Duodenal mucosa (tissue), 2 donors: ENCODE measurements at regions not wholly inside any gene's neighbourhood (a gene's known extent, or its start where the extent isn't known, plus 50 kb on each side); places are given as distances from the start of the nearest gene placed in this dataset.

ENCODE experiments used
- H3K27ac ChIP-seq: one replicate; pipeline ENCODE4 v1.7.0; 2013; ENCODE audit warnings: low read depth, low read length
- H3K27me3 ChIP-seq, 2 donors: one replicate each; pipeline ENCODE4 v1.7.0; 2013; ENCODE audit warnings: low read length in 2 of 2, control low read depth in 1 of 2; ENCODE audit not compliant: insufficient read depth in 2 of 2, control insufficient read depth in 1 of 2
- H3K36me3 ChIP-seq, 2 donors: one replicate each; pipeline ENCODE4 v1.7.0; 2013; ENCODE audit warnings: low read length in 2 of 2, control low read depth in 1 of 2; ENCODE audit not compliant: insufficient read depth in 2 of 2, control insufficient read depth in 1 of 2
- H3K4me1 ChIP-seq, 2 donors: one replicate each; pipeline ENCODE4 v1.7.0; 2013; ENCODE audit warnings: low read length in 2 of 2, control low read depth in 1 of 2; ENCODE audit not compliant: insufficient read depth in 2 of 2, control insufficient read depth in 1 of 2
- H3K4me3 ChIP-seq, 2 donors: one replicate each; pipeline ENCODE4 v1.7.0; 2013; ENCODE audit warnings: low read length in 2 of 2, low read depth in 1 of 2
- H3K9ac ChIP-seq, 2 donors: one replicate each; pipeline ENCODE4 v1.7.0; 2013; ENCODE audit warnings: low read length in 2 of 2, low read depth in 1 of 2
- H3K9me3 ChIP-seq, 2 donors: one replicate each; pipeline ENCODE4 v1.7.0; 2013; ENCODE audit warnings: low read length in 2 of 2, control low read depth in 1 of 2; ENCODE audit not compliant: control insufficient read depth in 1 of 2

DNA sequence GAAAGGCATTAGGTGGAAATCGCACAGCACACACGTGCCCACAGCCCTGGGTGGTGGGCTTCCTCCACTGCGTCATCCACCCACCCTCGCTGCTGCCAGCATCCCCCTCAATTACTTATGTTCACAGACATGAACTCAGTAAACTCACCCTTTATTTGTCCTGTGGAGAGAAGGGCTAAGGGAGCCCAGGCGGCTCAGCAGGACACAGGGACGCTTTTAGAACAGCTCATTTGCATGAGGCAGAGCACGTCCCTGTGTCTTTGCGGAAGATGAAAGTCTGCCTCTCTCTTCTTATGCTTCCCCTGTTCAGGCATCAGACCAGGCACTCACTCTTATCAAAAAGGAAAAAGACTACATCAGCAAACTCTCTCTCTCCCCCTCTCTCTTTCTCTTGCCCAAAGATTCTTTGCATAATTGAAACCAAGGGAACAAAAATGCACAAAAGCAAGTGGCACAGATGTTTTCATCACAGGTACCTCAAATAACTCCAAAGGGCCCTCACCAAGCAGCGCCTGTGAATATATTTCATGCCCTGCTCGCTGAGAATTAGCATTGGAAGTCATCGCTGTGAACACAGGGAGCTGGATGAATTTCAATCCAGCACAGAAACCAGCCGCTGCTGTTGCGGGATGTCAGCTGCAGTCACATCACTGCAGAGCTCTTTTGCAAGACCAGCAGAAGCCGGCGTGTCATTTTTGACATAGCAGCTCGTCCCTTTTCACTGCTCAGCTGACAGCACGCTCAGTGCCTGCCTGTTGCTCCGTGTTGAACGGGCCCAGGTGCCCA, 376.3 kb upstream of the MYT1L start:
- Histone ChIP-seq H3K27me3 (no peaks in the 10 kb centered on the region), H3K27ac (no peak overlapping the region), H3K4me1 (no peaks in the 10 kb centered on the region), H3K4me3 (no peak overlapping the region), H3K36me3 (no peaks in the 10 kb centered on the region), H3K9ac (no peak overlapping the region), H3K9me3 (no peaks in the 10 kb centered on the region)

DNA sequence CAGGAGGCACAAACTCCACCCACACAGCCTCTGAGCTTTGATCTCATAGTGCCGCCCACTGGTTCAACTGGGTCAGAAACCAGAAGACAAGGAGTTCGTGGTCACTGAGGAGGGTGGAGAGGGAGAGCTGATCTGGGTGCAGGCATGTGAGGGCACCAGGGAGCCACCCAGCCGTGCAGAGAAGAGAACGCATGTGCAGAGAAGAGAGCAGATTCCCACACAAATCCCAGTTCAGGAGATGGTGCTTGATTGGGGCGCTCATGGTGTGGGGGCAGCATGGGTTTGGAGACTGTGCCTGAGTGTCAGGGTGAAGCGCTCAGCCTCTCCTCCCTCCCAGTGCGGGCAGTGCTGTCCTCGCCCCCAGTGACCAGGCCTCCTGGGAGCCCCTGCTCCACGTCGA, 375.2 kb upstream of the MYT1L start:
- no peaks in the 10 kb centered on the region for H3K27me3 ChIP-seq
- H3K9ac ChIP-seq = no peak overlapping the region
- no peaks in the 10 kb centered on the region for H3K4me1 ChIP-seq
- H3K27ac ChIP-seq = no peak overlapping the region
- no peak overlapping the region for H3K4me3 ChIP-seq
- no peaks in the 10 kb centered on the region for H3K36me3 ChIP-seq
- no peaks in the 10 kb centered on the region for H3K9me3 ChIP-seq

DNA sequence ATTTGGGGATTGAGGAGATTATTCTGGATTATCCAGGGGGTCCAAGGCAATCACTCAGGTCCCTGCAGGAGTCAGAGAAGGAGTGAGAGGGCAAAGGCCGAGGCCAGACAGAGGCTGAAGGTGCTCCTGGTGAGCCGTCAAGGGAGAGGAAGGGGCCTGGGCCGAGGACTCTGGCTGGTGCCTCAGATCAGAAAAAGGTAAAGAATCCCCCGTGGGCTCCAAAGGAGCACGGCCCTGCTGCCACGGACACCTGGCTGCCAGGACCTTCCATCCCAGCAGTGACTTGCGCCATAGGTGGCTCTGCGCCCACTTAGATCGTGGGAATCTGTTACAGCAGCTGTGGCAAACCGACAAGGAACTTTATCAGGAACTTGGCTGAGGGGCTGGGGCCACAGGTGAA, 374.8 kb upstream of the MYT1L start:
- Histone ChIP-seq H3K4me3 (no peak overlapping the region), H3K9me3 (no peaks in the 10 kb centered on the region), H3K27ac (no peak overlapping the region), H3K4me1 (no peaks in the 10 kb centered on the region), H3K9ac (no peak overlapping the region), H3K36me3 (no peaks in the 10 kb centered on the region), H3K27me3 (no peaks in the 10 kb centered on the region)

DNA sequence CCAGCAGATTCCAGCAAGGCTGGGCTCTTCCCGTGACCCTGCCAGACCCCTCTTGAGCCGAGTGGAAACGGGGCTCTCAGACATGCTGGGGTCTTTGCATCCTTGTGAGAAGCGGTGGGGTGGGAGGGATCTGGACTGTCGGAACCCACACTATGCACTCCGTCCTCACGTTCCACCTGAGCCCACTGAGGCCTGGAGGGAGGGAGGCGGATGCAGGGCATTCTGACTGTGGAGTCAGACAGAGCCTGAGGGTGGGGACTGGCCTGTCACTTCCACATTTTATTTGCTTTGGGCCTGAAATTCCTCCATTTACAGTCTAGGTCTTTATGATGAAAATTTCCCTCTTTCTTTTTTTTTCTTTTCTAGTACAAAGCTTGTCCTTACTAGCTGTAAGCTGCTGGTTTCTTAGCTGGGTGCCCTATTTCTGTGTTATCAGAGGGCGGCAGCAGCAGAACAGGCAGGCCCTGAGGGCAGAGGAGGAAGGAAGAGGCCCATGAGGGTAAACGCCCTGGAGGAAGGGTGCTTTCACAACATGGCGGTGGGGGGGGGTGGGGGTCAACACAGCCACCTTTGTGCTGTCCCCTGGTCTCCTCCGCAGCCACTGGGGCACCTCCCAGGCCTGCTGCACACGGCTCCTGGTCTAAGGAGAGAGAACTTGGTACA, 373.5 kb upstream of the MYT1L start:
- Histone ChIP-seq H3K36me3 (no peaks in the 10 kb centered on the region), H3K4me3 (no peak overlapping the region), H3K4me1 (no peaks in the 10 kb centered on the region), H3K27me3 (no peaks in the 10 kb centered on the region), H3K9me3 (no peaks in the 10 kb centered on the region), H3K27ac (no peak overlapping the region), H3K9ac (no peak overlapping the region)

DNA sequence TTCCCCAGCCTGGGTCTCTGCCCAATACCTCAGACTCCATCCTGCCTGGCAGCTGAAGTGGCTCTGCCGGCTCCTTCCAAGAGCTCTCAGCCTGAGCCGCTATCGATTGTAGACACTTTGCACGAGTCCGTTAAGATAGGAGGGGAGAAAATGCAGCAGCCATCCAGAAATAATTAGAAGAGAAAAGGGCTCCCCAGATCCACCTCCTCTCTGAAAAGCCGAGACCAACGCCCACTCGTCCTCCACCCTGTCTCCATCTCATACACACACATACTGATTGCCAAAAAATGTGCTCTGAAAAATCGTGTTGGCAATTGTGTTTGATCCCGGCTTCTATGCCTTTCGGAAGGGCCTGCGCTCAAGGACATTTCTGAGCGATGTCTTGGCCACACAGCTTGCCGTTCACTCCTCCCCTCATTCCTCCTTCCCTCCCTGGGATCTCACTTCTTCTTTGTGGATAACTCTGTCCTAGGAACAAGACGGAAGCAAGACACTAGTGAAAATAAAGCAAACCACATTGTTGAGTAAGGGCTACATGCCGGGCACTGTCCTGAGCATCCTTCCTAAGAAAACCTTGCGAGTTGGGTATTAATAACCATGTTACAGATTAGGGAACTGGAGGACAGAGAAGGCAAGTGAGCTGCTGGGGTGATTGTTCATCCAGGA, 372.8 kb upstream of the MYT1L start:
- Histone ChIP-seq H3K4me3 (no peak overlapping the region), H3K36me3 (no peaks in the 10 kb centered on the region), H3K27me3 (no peaks in the 10 kb centered on the region), H3K9me3 (no peaks in the 10 kb centered on the region), H3K27ac (no peak overlapping the region), H3K9ac (no peak overlapping the region), H3K4me1 (no peaks in the 10 kb centered on the region)

DNA sequence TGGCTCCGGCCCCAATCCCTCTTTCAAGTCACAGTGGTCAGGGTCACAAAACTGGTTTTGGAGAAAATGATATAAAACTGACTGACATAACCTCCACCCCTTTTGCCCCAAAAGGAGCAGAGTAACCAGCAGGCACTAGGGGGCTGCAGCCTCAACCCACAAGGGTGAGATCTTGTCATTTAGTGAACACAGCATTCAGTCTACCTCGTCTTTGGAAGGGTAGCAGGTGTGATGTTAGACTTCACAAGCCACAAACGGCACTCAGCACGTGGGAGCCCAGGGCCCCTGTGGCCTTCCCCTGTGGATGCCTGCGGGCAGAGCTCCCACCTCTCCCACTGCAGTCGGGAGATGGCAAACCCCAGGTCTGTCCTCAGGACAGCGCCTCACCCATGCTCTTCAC, 372.1 kb upstream of the MYT1L start:
- no peak overlapping the region for H3K4me3 ChIP-seq
- H3K36me3 ChIP-seq = no peaks in the 10 kb centered on the region
- H3K4me1 ChIP-seq = no peaks in the 10 kb centered on the region
- H3K9ac ChIP-seq = no peak overlapping the region
- no peak overlapping the region for H3K27ac ChIP-seq
- H3K27me3 ChIP-seq = no peaks in the 10 kb centered on the region
- no peaks in the 10 kb centered on the region for H3K9me3 ChIP-seq

DNA sequence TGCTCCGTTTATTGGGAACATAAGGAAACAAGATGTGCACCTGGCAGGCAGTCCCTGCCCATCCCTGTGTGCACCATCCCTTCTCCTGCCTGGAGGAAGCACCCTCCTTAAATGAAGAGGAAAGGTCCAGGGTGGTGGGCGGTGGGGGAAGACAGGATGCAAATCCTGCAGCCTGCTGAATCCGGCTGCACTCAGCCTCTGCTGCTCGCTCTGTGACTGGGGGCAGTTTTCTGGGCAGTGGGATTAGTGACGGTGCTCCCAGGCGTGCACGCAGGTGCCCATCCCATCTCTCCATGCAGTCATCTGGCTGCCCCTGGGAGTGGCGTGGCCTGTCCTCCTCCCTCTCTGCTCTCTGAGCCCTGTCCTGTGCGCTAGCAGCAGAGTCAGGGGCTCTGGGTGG, 371.3 kb upstream of the MYT1L start:
- no peak overlapping the region for H3K4me3 ChIP-seq
- no peaks in the 10 kb centered on the region for H3K36me3 ChIP-seq
- no peaks in the 10 kb centered on the region for H3K4me1 ChIP-seq
- H3K9ac ChIP-seq = no peak overlapping the region
- H3K27ac ChIP-seq = no peak overlapping the region
- no peaks in the 10 kb centered on the region for H3K9me3 ChIP-seq
- H3K27me3 ChIP-seq = no peaks in the 10 kb centered on the region

DNA sequence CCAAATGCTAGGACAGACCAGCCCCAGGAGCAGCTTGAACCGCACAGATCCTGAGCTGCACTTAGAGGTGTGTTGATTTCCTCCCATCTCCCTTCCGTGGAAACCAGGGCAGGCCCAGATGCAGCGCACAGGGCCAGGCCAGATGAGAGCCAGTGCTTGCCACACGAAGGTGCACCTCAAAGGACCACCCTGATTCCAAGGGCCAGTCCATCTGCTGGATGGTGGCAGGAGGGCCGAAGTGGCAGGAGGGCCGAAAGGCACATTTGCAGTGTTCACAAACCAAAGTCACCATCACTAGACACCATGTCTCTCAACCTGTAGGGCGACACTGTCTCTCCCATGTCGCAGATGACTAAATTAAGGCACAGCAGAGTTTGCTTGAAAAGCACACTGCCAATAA, 370.7 kb upstream of the MYT1L start:
- Histone ChIP-seq H3K27ac (no peak overlapping the region), H3K9ac (no peak overlapping the region), H3K9me3 (no peaks in the 10 kb centered on the region), H3K27me3 (no peaks in the 10 kb centered on the region), H3K4me1 (no peaks in the 10 kb centered on the region), H3K36me3 (no peaks in the 10 kb centered on the region), H3K4me3 (no peak overlapping the region)

DNA sequence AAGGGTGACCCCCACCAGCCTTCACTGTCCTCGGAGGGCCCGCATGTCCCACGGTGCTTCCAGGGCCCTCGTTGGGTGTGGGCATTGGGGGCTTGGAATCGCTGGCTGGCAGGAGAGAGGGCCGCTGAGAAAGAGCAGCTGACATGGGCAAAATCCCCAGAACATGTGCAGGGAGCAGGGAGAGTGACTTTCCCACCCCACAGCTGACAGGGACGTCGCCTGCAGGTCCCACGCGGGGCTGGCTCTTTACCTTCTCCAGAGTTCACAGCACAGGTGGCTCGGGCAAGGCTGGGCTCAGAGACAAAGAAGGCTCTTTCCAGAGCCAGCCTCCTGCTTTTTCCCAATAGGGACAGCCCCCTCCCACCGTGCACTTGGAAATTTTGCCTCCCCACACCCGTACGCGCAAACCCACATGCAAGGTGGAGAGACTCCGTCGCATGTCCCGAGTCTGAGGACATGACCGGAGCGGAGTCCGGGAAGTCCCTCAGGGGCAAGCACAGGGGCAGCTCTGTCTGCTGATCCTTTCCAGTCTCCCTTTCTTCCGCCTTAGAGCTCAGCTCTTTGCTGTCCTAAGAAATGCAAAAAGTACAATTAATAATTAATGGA, 370.2 kb upstream of the MYT1L start:
- H3K27me3 ChIP-seq = no peaks in the 10 kb centered on the region
- no peak overlapping the region for H3K27ac ChIP-seq
- no peak overlapping the region for H3K9ac ChIP-seq
- H3K9me3 ChIP-seq = no peaks in the 10 kb centered on the region
- H3K4me3 ChIP-seq = no peak overlapping the region
- no peaks in the 10 kb centered on the region for H3K36me3 ChIP-seq
- H3K4me1 ChIP-seq = no peaks in the 10 kb centered on the region

DNA sequence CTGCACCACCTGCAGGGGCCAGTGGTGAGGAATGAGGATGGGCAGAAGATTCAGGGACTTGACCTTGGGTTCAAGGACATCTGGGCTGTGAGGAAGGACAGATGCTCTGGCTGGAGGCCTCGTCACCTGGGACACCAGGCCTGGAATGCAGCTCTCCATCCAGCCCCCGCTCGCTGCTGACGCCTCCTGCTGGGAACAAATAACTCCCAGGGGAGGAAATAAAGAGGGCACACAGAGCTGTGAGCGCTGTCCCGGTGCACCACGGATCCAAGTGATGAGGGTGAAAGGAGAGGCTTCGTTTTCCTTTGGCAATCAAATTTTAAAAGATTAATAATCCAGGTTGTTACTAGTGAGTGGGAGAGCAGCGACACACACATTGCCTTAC, 368.0 kb upstream of the MYT1L start:
- H3K27me3 ChIP-seq = no peaks in the 10 kb centered on the region
- H3K9me3 ChIP-seq = no peaks in the 10 kb centered on the region
- no peak overlapping the region for H3K4me3 ChIP-seq
- no peak overlapping the region for H3K27ac ChIP-seq
- H3K4me1 ChIP-seq = no peaks in the 10 kb centered on the region
- no peak overlapping the region for H3K9ac ChIP-seq
- H3K36me3 ChIP-seq = no peaks in the 10 kb centered on the region
